DOHH2 (cell line): ENCODE measurements at regions not wholly inside any gene's neighbourhood (a gene's known extent, or its start where the extent isn't known, plus 50 kb on each side); places are given as distances from the start of the nearest gene placed in this dataset.

Experiments used
- H3F3A ChIP-seq: fragments of 200-600 bp; sonication (generic), shearing (Covaris generic); 2 replicates; pipeline ENCODE4 v1.6.0; 2016; ENCODE audit warnings: antibody characterized with exemption, mild to moderate bottlenecking; ENCODE audit not compliant: control insufficient read depth, insufficient read depth
- H3K27ac ChIP-seq: fragments of 200-600 bp; sonication (generic); 2 replicates; pipeline ENCODE4 v1.5.1; 2014; ENCODE audit warnings: low read depth, mild to moderate bottlenecking, low read length, moderate library complexity
- H3K27me3 ChIP-seq: fragments of 200-600 bp; sonication (generic); 2 replicates; pipeline ENCODE4 v1.6.1; 2014; ENCODE audit warnings: mild to moderate bottlenecking, low read length, mixed read lengths; ENCODE audit not compliant: control insufficient read depth
- H3K36me3 ChIP-seq: fragments of 200-600 bp; sonication (generic); 2 replicates; pipeline ENCODE4 v1.6.1; 2014; ENCODE audit warnings: mild to moderate bottlenecking, low read length, moderate library complexity, mixed read lengths; ENCODE audit not compliant: control insufficient read depth
- H3K4me1 ChIP-seq: fragments of 200-600 bp; sonication (generic); 2 replicates; pipeline ENCODE4 v1.6.1; 2014; ENCODE audit warnings: mild to moderate bottlenecking, low read length, mixed read lengths; ENCODE audit not compliant: control insufficient read depth
- H3K4me2 ChIP-seq: fragments of 200-600 bp; sonication (generic); 2 replicates; pipeline ENCODE4 v1.6.0; 2014; ENCODE audit warnings: mild to moderate bottlenecking, low read length, moderate library complexity
- H3K4me3 ChIP-seq: fragments of 200-600 bp; sonication (generic); 2 replicates; pipeline ENCODE4 v1.5.1; 2014; ENCODE audit warnings: mild to moderate bottlenecking, low read length, mixed read lengths
- H3K79me2 ChIP-seq: fragments of 200-600 bp; sonication (generic); 2 replicates; pipeline ENCODE4 v1.6.1; 2014; ENCODE audit warnings: mild to moderate bottlenecking, low read length, mixed read lengths; ENCODE audit not compliant: control insufficient read depth
- H3K9me2 ChIP-seq: fragments of 200-600 bp; sonication (generic); replicated peaks from 2 replicates; pipeline ENCODE4 v1.6.1; 2014; ENCODE audit warnings: mild to moderate bottlenecking, low read length, mixed read lengths; ENCODE audit not compliant: control insufficient read depth
- H3K9me3 ChIP-seq: fragments of 200-600 bp; sonication (generic); 2 replicates; pipeline ENCODE4 v1.6.1; 2014; ENCODE audit warnings: antibody characterized with exemption, low read length, mixed read lengths; ENCODE audit not compliant: control insufficient read depth, insufficient read depth
- H4K20me1 ChIP-seq: fragments of 200-600 bp; sonication (generic); 2 replicates; pipeline ENCODE4 v1.6.0; 2014; ENCODE audit warnings: low read depth, mild to moderate bottlenecking, antibody characterized with exemption, low read length, moderate library complexity; ENCODE audit not compliant: control insufficient read depth, insufficient read depth
- EZH2phosphoT487 ChIP-seq: fragments of 200-600 bp; sonication (generic); IDR thresholded peaks from 2 replicates; pipeline ENCODE4 v1.6.1; 2017; ENCODE audit warnings: borderline replicate concordance, mild to moderate bottlenecking, antibody characterized with exemption, low read length, moderate library complexity, mixed read lengths
- TF ChIP-seq, protein P1 (sequence below): fragments of 200-600 bp; sonication (generic); IDR thresholded peaks from one replicate; pipeline ENCODE4 v1.5.1; 2014; ENCODE audit warnings: antibody characterized with exemption, mild to moderate bottlenecking, low read depth, low read length; ENCODE audit not compliant: poor library complexity, severe bottlenecking

DNA sequence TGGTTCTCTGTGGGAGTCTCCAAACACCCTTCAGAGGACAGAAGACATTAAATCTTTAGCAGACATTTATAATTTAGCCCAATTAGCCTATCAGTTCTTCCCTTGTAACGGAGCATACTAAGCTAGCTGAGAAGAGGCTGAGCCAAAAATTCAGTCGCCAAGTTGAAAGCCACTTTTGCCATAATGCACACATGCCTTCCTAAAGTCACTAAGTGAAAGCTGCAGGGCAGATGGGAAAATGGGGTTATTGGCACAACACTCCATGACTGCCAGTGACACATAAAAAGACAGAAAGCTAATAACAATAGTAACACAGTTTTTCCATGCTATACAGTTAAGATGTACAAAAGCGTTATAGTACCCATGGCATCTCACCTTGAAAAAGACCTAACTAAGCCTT, 176.2 kb downstream of the DIRAS2 start:
- H3K4me1 ChIP-seq: no peaks in the 10 kb centered on the region
- H4K20me1 ChIP-seq: no peaks in the 10 kb centered on the region
- H3K27me3 ChIP-seq: no peaks in the 10 kb centered on the region
- no peak overlapping the region for H3K4me2 ChIP-seq
- H3K4me3 ChIP-seq: no peak overlapping the region
- TF ChIP-seq, protein P1, sequence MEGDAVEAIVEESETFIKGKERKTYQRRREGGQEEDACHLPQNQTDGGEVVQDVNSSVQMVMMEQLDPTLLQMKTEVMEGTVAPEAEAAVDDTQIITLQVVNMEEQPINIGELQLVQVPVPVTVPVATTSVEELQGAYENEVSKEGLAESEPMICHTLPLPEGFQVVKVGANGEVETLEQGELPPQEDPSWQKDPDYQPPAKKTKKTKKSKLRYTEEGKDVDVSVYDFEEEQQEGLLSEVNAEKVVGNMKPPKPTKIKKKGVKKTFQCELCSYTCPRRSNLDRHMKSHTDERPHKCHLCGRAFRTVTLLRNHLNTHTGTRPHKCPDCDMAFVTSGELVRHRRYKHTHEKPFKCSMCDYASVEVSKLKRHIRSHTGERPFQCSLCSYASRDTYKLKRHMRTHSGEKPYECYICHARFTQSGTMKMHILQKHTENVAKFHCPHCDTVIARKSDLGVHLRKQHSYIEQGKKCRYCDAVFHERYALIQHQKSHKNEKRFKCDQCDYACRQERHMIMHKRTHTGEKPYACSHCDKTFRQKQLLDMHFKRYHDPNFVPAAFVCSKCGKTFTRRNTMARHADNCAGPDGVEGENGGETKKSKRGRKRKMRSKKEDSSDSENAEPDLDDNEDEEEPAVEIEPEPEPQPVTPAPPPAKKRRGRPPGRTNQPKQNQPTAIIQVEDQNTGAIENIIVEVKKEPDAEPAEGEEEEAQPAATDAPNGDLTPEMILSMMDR: no peak
- no peak for TF ChIP-seq EZH2phosphoT487
- no peak overlapping the region for H3K27ac ChIP-seq
- no peaks in the 10 kb centered on the region for H3K79me2 ChIP-seq
- no peaks in the 10 kb centered on the region for H3K9me2 ChIP-seq
- no peaks in the 10 kb centered on the region for H3F3A ChIP-seq
- H3K9me3 ChIP-seq: no peaks in the 10 kb centered on the region
- no peaks in the 10 kb centered on the region for H3K36me3 ChIP-seq

DNA sequence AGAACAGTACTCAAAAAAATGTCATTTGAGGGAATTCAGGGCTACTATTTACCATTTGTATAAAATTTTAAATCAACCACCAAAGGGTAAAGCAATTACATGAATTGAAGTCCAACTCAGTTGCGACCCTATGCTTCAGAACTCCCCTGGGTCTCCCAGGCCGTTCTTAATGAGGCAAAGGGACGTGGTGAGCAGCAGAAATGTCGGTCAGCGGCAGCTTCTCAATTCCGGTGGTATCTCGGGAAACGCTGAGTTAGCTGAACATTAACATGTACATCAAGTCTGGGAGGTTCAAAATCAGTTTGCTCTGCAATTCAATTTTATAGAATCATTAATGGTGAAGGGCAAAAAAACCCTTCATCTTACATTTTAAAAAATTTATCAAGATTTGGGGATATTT, 173.2 kb downstream of the DIRAS2 start:
- Histone ChIP-seq H4K20me1 (no peaks in the 10 kb centered on the region), H3K36me3 (no peaks in the 10 kb centered on the region), H3K79me2 (no peaks in the 10 kb centered on the region), H3K4me1 (no peaks in the 10 kb centered on the region), H3K9me2 (no peaks in the 10 kb centered on the region), H3K27ac (no peak overlapping the region), H3K4me2 (no peak overlapping the region), H3F3A (no peaks in the 10 kb centered on the region), H3K27me3 (no peaks in the 10 kb centered on the region), H3K4me3 (no peak overlapping the region), H3K9me3 (no peaks in the 10 kb centered on the region)
- TF ChIP-seq, protein P1: no peak
- no peak for TF ChIP-seq EZH2phosphoT487

DNA sequence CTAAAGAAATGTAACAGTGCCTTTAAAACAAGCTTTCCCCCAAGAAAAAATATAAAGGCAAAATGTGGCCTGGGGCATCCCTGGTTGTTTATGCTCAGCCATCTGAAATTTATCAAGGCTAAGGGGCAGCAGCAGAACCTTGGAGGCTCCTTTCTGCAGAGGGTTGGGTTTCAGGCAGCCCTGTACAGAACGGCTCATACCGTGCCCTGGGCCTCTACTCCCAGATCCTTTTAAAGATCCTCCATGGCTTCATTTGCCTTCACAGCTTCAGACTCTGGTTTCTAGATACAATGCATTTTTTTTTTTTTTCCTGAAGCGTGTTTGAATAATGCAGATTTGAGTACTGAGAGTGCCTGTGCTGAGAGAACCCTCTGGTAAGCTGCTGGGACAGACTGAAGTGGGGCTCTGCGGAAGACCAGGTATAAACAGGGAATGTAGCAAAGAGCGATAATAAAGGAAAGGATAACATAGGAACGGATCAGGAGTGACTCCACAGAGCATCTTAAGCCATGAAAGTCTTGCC, 172.7 kb downstream of the DIRAS2 start:
- Histone ChIP-seq H4K20me1 (no peaks in the 10 kb centered on the region), H3K9me2 (no peaks in the 10 kb centered on the region), H3K9me3 (no peaks in the 10 kb centered on the region), H3K4me1 (no peaks in the 10 kb centered on the region), H3K27ac (no peak overlapping the region), H3K36me3 (no peaks in the 10 kb centered on the region), H3K79me2 (no peaks in the 10 kb centered on the region), H3K27me3 (no peaks in the 10 kb centered on the region), H3K4me2 (no peak overlapping the region), H3K4me3 (no peak overlapping the region), H3F3A (no peaks in the 10 kb centered on the region)
- no peak for TF ChIP-seq EZH2phosphoT487
- TF ChIP-seq, protein P1: no peak

DNA sequence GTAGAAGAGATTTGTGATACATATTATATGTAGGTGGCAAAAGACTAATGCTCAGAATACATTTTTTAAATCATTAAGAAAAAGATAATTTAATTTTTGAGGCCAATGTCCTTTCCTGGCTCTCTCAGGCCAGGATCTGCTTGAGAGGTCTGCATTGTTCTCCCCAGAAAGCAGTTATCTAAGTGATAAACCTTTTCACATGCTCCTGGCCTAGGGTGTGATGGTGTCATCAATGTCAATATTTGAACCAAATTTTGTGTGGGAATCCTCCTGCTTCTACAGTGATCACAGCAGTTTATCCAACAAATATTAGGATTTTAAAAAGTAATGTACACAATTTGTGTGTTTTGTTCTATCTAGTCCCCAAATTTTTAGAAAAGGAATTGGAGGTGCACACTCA, 166.6 kb downstream of the DIRAS2 start:
- no peak for TF ChIP-seq EZH2phosphoT487
- TF ChIP-seq, protein P1: no peak
- Histone ChIP-seq H3K4me3 (no peak overlapping the region), H3K4me1 (no peaks in the 10 kb centered on the region), H3K9me3 (no peaks in the 10 kb centered on the region), H3K27me3 (no peaks in the 10 kb centered on the region), H3K27ac (no peak overlapping the region), H4K20me1 (no peaks in the 10 kb centered on the region), H3K36me3 (no peaks in the 10 kb centered on the region), H3K9me2 (no peaks in the 10 kb centered on the region), H3K79me2 (no peaks in the 10 kb centered on the region), H3K4me2 (no peak overlapping the region), H3F3A (no peaks in the 10 kb centered on the region)
